ENCODE measurements at regions not wholly inside any gene's neighbourhood (a gene's known extent, or its start where the extent isn't known, plus 50 kb on each side); places are given as distances from the start of the nearest gene placed in this dataset.
A peak's percentile ranks its signal among the peaks of the same experiment; 100 is the strongest.

DNA sequence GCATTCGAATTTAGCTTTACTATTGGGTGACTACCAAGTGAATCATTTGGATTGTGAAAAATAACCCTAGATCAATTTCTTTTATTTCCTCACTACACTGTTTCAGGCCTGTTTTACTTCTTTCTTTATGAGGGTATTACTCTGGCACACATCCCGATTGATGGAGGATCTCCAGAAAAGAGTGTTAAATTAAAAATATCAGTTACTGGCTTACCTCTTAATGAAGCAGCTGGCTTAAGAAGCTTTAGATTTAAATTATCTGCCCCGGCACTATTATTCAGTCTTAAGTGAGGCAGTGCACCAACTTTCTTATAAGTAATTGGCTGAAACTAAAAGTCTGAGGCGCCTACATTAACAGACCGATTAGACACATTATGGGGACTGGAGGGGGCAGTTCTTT, 1097.4 kb downstream of the TTLL7 start:
- no peak for DNase-seq (ENCODE audit: low read depth)

DNA sequence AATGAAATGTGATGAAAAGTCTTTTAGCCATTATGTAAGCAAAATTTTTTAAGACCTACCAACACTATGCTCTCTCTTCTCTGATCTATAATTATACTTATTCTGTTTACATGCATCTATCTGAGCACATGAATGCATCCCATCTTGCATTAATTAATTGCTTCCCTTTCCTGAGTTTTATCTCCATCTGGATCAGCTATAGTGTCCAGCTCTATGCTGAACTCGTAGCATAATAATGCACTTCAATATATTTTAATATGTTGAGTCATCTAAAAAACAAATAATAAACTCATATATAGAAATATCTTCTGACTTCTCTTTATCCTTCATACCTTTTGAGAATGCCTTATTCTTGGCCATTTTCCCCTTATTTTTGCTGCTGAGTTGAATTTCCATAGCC, 1097.8 kb downstream of the TTLL7 start:
- no peak overlapping the region for H3K4me3 ChIP-seq (ENCODE audit: low read length)
- no peak for DNase-seq (ENCODE audit: low read depth)
- TF ChIP-seq, protein P1, sequence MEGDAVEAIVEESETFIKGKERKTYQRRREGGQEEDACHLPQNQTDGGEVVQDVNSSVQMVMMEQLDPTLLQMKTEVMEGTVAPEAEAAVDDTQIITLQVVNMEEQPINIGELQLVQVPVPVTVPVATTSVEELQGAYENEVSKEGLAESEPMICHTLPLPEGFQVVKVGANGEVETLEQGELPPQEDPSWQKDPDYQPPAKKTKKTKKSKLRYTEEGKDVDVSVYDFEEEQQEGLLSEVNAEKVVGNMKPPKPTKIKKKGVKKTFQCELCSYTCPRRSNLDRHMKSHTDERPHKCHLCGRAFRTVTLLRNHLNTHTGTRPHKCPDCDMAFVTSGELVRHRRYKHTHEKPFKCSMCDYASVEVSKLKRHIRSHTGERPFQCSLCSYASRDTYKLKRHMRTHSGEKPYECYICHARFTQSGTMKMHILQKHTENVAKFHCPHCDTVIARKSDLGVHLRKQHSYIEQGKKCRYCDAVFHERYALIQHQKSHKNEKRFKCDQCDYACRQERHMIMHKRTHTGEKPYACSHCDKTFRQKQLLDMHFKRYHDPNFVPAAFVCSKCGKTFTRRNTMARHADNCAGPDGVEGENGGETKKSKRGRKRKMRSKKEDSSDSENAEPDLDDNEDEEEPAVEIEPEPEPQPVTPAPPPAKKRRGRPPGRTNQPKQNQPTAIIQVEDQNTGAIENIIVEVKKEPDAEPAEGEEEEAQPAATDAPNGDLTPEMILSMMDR (IDR thresholded peaks at IDR 0.05; ENCODE audit: insufficient read depth, low read depth, low read length, missing control alignments) = no peak

More for the DNA sequence above, 1097.4 kb downstream of the TTLL7 start:
- TF ChIP-seq, protein P1 (IDR thresholded peaks at IDR 0.05; ENCODE audit: insufficient read depth, low read depth, low read length, missing control alignments) = no peak
- no peak overlapping the region for H3K4me3 ChIP-seq (ENCODE audit: low read length)

DNA sequence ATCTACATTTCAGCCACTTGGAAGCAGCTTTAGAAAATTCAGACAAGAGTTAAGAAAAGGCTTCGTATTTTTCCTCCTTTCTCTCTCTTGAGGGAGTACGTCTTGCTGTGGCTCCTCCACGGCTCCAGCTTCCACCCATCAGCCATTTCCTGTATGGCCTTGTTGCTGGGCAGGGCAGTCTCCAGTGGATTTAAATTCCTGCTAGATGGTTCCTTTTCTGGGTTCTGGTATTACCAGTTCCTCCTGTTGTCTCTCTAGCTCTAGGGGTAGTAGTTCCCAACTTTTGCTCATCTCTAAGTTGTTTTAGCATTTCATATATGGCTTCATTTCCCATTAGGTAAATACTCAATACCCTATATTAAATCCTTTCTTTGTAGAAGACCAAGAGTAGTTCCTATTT, 1098.3 kb downstream of the ADGRL2 start:
- DNase-seq (ENCODE audit: low read depth) = peak; percentile 53
- TF ChIP-seq, protein P1 (IDR thresholded peaks at IDR 0.05; ENCODE audit: insufficient read depth, low read depth, low read length, missing control alignments) = no peak
- no peak overlapping the region for H3K4me3 ChIP-seq (ENCODE audit: low read length)

DNA sequence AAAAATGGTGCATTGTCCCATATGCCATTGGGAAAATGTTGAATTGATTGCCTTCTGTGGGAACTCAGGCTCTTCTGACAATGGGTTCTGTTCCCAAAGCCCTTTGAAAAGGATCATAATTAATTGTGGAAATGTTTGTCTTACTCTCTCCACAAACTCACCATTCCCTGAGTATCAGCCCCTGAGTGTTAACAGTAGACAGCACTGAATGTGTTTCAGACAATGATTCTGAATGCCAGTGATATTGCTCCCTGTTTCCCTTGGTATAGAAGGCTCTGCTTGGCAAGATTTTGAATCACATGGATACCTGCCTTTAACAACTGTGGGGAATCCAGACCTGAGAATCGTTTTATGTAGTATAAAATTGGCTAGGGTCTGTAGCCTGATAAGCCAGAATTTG, 1096.8 kb downstream of the ADGRL2 start:
- DNase-seq (ENCODE audit: low read depth) = no peak
- TF ChIP-seq, protein P1 (IDR thresholded peaks at IDR 0.05; ENCODE audit: insufficient read depth, low read depth, low read length, missing control alignments) = no peak
- H3K4me3 ChIP-seq (ENCODE audit: low read length) = no peak overlapping the region

DNA sequence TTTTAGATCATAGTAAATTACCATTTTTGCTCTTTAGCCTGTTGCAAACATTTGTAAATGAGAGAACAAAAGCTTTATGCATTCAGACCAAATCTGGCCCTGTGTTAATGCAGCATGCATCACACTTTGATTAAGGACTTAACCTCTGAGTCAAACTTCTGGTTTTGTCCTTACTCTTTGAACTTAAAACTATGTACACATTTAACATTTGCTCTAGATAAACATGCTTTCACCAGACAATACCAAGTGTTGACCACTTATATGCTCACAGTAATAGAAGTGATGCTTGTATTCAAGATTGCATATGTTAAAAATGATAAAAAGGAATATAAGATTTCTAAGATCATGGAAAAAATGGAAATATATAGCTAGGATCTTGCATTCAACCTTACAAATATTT, 1095.3 kb downstream of the ADGRL2 start:
- no peak overlapping the region for H3K4me3 ChIP-seq (ENCODE audit: low read length)
- TF ChIP-seq, protein P1 (IDR thresholded peaks at IDR 0.05; ENCODE audit: insufficient read depth, low read depth, low read length, missing control alignments) = no peak

DNA sequence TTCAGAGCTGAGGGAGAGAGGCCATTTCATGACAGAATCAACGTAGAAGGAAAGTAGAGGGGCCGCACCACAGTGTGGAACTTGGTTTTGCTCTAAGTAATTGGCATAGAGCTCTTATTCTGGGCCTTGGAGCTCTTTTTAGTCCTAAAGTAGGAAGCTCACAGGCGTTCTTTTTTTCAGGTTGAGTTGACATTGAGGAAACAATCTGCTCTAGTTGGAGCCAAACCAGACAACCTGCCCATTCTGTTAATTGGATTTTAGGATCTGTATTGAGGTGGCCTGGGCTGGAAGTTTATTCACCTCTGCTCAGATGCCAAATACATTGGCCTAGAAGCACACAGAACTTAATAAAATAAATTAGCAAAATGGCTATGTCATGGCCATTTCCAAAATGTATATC, 1093.9 kb downstream of the ADGRL2 start:
- TF ChIP-seq, protein P1 (IDR thresholded peaks at IDR 0.05; ENCODE audit: insufficient read depth, low read depth, low read length, missing control alignments) = no peak
- no peak for DNase-seq (ENCODE audit: low read depth)
- H3K4me3 ChIP-seq (ENCODE audit: low read length) = no peak overlapping the region

More for the DNA sequence above, 1095.3 kb downstream of the ADGRL2 start:
- DNase-seq (ENCODE audit: low read depth) = no peak

DNA sequence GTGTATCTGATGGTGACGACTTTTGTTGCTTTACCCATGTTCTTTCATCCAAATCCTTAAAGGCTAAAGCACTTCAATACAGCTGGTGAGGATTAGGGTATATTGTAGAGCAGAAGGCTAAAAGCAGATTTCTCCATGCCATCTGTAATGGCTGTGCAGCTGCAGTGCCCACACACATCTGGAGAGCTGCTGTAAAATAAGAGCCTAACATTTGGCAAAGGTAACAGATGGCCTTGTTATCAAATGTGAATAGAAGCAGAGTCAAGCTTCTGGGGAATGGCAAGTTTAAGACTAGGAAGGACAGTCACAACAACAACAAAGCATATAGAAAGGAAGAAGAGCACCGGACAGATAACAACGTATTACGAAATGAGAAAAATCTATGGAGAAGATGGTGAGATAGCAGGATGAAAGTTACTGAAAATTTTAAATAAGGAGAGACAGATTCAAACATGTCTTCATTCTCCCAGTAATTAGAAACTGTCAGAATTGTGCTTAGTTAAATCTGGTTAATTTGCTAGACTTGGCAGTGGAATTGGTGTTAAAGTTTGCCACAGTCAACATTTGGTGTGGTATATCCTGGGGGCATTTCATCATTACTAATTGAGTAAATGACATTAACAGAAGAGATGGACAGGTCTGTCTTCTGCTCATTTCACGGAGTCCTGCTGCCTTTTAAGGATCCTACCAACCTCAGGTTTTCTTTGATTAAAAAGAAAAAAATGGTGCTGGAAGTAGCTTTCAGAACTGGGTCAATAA, 1093.2 kb downstream of the ADGRL2 start:
- TF ChIP-seq, protein P1 (IDR thresholded peaks at IDR 0.05; ENCODE audit: insufficient read depth, low read depth, low read length, missing control alignments) = no peak
- DNase-seq (ENCODE audit: low read depth) = no peak
- no peak overlapping the region for H3K4me3 ChIP-seq (ENCODE audit: low read length)
